Suppressor macrophage treated with lipopolysaccharide for 4 hours (primary cell): ENCODE measurements at regions not wholly inside any gene's neighbourhood (a gene's known extent, or its start where the extent isn't known, plus 50 kb on each side); places are given as distances from the start of the nearest gene placed in this dataset.
A peak's percentile ranks its signal among the peaks of the same experiment; 100 is the strongest.

Experiments
- DNase-seq: peaks from one replicate; pipeline ENCODE4 v3.0.0-alpha.2; 2020

DNA sequence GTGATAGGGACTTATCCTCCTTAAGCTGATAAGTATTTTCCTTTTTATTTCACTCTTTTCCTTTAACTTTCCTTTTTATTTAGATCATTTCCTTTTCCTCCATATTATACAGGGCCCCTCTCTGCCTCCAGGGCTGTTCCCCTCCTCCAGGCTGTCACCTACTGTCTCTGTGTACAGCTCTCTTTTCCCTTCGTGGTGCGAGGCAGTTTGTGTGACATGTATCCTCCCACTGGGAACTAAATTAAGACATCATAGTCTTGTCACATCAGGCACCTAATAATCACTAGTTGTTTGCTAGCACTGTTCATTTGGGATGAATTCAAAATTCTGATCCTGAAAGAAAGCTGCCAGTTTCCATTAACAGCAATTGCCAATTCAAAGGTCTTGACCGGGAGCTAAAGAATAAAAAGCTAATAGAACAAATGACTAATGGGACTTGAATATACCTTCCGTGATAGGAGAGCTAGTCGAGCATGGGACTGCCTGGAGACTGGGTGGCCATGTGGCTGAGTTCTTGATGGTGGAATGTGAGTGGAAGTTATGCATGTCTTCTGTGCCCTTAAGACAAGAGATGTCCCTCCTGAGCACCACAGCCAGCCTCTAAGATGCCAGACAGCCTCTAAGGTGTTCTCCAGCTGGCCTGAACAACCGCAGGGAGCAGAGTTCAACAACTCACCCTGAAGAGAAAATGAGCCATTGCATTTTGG, 77.7 kb upstream of the LRRC55 start:
- no peak for DNase-seq

DNA sequence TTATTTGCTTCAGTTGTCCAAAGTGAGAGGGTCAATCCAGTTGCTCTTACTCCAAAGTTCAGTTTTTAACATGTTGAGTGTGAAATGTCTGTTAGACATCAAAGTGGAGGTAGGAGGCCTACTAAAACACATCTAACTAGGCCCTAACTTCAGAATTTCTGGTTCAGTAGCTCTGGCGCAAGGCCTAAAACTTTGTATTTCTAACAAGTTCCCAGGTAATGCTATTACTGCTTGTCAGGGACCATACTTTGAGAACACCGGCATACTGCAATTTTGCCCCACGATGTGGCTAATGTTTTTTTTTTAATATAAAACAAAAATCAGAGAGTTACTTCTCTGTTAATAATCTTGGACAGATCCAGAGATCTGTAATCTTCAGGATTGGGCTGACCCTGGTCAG, 72.4 kb upstream of the LRRC55 start:
- no peak for DNase-seq

DNA sequence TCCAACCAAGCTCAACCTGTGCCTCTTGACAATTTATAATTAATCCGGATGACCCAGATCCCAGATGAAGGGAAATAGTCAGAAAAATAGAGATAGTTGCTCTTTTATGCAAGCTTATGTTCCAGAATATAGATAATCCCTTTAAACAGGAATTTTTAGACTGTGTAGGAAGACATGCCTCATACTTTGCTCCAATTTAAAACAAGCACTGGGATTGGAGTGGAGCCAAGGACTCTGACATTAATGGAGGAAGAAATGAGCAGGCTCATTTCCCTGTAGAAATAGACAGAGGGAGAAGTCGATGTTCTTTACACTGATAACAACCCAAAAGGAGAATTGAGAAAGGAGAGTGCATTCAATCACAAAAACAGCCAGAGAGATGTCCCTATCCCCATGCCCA, 70.1 kb upstream of the LRRC55 start:
- no peak for DNase-seq

DNA sequence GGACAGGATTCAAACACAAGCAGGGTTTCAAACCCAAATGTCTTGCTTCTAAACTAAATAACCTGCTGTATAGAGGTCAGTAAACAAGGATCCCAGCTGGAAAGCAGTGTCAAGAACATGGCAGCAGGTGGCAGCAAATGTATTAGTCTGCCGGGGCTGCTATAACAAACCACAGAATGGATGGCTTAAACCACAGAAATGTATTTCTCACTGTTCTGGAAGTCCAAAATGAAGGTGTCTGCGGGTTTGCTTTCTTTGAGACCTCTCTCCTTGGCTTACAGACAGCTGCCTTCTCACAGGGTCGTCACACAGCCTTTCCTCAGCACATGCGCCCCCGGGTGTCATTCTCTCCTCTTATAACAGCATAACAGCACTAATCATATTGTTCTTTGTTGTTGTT, 65.1 kb upstream of the LRRC55 start:
- peak; percentile 56 for DNase-seq

DNA sequence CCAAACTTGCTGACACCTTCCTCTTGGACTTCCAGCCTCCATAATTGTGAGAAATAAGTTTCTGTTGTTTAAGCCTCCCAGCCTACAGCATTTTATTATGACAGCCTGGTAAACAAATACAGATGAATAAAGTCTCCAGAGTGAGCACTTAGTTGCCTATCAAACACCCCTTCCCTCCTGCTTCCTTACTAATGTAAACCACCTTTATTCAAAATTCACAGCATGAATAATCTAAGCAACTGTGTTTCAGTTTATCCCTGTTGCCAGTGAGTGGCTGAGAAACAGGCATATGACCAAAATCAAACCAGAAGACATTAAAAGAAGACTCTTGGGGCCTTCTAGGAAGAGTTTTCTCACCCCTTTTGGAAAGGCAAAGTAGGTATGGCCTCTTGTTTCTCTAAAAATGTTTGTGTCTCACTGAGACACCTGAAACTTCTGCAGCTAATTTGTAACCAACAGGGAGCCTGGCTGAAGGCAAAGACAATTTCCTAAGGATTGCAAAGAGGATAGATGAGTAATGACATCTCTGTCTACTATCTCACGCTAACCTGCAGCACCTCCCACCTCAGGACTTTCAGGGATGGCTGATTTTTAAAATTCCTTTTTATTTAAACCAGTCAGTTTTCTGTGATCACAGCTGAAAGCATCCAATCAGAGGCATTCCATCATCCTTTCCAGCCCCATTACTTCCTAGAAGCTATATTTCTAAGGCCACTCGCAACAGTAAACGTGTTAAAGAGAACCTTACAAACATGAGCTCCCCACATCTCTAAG, 61.4 kb upstream of the LRRC55 start:
- no peak for DNase-seq

DNA sequence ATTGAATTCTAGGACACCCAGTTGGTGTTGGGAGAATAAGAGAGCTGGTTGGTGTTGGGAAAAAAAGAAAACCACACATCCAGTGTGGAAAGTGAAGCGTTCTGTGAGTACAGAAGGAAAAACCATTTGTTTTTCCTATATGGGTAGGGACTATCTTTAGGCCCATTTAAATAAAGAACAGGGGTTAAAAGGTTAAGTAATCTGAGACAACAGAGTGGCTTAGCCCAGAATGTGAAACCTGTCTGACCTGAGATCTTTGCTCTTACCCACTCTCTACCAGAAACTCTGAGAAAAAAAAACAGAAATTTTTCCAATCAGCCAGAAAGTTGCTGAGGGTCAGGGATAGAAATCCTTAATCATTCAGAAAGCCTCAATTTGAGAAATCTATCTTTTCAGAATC, 59.8 kb upstream of the LRRC55 start:
- DNase-seq = no peak

DNA sequence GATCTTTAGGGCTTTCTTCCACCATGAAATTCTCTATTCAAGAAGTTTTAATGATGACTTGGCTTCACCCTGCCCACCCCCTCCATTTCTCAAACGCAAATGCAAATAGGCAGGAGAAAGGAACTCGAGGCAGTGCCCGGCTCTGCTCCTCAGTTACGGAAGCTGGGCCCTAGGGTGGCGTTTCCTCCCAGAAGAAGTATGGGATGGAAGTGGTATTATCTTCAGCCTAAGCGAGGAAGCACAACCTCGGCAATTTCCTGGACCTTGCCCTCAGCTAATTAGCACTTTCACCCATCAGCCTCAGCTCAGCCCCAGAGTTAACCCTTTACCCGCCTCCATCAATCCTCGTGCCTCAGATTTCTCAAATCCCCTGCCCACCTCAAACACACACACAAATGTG, 58.2 kb upstream of the LRRC55 start:
- DNase-seq = no peak

DNA sequence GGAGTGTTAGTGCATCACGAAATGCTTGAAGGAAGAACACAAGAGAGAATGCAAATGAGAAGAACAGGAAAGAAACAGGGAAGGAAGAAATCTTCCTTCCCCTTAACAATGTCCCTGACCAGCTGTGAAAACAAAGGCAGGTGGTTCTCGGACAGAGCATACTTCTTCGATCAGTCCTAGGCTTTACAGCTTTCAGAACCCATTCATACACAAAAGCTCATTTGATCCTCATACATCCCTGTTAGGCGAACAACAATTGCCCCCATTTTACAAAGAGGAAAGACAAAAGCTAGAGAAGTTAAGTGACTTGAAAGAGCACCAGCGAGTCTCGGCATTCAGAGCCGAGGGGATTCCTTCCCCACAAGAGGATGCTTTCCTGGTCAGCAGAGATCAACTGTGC, 57.2 kb upstream of the LRRC55 start:
- DNase-seq = no peak

DNA sequence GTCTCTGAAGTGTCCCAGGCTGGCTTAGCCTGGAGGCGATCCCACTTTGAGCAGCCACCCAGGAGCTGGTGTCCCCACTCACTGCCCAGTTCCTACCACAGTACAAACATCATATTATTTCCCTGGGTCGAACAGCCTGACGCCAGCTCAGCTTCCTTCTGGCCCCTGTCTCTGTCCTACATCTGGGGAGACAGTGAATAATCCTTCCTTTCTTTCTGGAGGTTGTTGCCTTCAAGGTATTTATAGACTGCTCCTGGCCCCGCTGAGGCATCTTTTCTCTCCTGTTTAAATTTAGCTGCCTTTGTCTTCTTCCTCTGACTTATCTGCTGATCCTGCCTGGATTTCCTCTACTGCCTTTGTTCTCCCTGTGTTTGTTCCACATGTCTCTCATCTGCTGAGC, 56.8 kb upstream of the LRRC55 start:
- no peak for DNase-seq

DNA sequence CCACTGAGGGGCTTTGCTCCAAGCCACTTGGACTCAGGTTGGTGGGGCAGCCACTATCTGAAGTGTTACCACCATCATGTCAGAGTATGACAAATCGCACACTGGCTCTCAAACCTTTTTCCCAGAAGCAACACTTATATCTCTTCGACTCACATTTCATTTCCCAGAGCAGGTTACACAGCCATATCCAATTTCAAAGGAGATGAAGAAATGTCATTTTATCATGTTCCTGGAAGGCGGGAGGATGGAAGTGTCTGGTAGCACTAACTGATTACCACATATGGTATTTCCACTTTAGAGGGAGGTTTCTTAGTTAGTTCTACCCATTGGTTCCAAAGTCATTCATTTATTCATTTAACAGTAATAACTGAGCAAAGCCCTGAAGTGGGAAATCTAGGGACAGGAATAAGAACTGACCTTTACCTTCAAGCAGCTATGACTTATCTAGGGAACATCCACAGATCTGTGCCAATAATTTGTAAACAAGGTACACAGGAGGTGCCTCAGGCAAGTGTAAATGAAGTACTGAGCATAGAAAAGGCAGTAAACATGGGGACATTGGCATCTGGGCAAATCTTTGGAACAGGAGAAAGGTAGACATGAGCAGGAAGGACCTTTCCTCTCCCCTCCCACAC, 54.9 kb upstream of the LRRC55 start:
- no peak for DNase-seq

DNA sequence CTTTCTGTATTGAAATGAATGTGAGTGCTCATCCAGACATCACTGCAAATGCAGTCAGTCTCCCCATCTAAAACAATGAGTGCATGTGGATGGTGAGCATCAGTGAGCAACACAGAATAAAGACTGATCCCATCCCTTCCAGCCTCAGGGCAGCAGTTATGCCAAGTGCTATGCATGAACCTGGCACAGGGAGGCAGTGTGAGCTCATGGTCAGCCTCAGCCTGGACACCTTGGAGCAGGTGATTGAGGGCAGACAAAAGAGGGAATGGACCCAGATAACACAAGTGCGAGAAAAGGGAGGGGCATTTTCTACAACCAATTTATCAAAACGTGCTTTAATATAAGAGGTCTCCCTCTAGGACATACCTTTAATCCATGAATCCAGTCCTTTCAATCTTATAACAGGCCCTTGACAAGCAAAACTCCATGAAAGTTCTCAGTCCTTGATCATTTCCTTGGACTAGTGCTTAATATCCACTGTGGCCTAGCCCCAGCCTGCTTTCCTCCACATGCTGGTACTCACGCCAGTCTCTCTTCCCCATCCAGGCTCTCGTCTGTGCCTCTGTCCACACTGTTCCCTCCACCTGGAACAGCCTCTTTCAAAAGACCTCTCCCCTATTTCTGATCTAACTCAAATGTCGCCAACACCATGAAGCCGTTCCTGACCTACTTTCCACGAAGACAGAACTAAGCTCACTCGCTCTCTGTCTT, 50.5 kb upstream of the LRRC55 start:
- no peak for DNase-seq
